AG04450 (cell line): ENCODE measurements at regions not wholly inside any gene's neighbourhood (a gene's known extent, or its start where the extent isn't known, plus 50 kb on each side); places are given as distances from the start of the nearest gene placed in this dataset.

Experiments
- CTCF ChIA-PET: fragments of 300-600, 350-600 bp; formaldehyde crosslinking; extraction: SDS; loops from one replicate; lab custom pipeline; 2022; ENCODE audit warnings: antibody characterized with exemption, inconsistent platforms; lab: Charles Lee
- POLR2A ChIA-PET: fragments of 350-600 bp; formaldehyde crosslinking; extraction: SDS; loops from one replicate; lab custom pipeline; 2021; ENCODE audit warnings: antibody characterized with exemption, inconsistent platforms; lab: Yijun Ruan, JAX
- DNase-seq: peaks from one replicate; pipeline ENCODE4 v3.0.0-alpha.2; 2011; ENCODE audit warnings: low read depth, low spot score
- H3K27ac ChIP-seq: one replicate; pipeline ENCODE4 v1.5.1; 2012; ENCODE audit warnings: low read depth, low read length, control low read depth
- H3K27me3 ChIP-seq: one replicate; pipeline ENCODE4 v1.6.0; 2012; ENCODE audit warnings: low read length; ENCODE audit not compliant: control insufficient read depth, insufficient read depth
- H3K4me3 ChIP-seq: 2 replicates; pipeline ENCODE4 v1.5.1; 2011; ENCODE audit warnings: mild to moderate bottlenecking, low read depth, low read length, control low read depth
- H3K9me3 ChIP-seq: 2 replicates; pipeline ENCODE4 v1.5.1; 2012; ENCODE audit warnings: low read length; ENCODE audit not compliant: control insufficient read depth, insufficient read depth
- CTCF ChIP-seq: IDR thresholded peaks from 2 replicates; pipeline ENCODE4 v1.5.1; 2011; ENCODE audit warnings: low read depth, low read length, control low read depth, inconsistent platforms

DNA sequence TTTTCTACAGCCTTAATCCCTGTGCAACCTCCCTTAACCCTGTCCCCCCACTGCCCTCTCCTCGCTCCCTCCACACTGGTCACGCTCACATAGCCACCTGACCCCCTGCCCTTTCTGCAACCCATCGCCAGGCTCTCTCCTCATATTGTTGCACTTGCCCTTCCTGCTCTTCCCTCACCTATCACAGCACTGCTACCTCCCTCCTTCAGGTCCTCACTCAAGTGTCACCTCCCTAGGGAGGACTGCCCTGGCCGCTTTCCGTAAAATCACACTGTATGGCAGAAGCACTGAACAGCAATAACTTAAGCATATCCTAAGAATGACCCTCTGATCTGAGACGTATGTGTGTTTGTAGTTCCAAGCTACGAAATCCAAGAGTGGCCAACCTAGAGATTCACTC is 406.0 kb downstream of the SIPA1L2 start:
- no peak for DNase-seq
- POLR2A ChIA-PET, result no interaction called here
- H3K27ac ChIP-seq, result no peak overlapping the region

GRCh38 chr1:232223183-232223708 is 406.7 kb downstream of the SIPA1L2 start:
- no peak for DNase-seq
- H3K27ac ChIP-seq, result no peak overlapping the region
- ChIA-PET POLR2A (no interaction called here), CTCF (no interaction called here)
- no peak overlapping the region for H3K4me3 ChIP-seq
- H3K27me3 ChIP-seq, result no peaks in the 10 kb centered on the region
- H3K9me3 ChIP-seq, result no peaks in the 10 kb centered on the region
- no peak for TF ChIP-seq CTCF

More for the DNA sequence above, 406.0 kb downstream of the SIPA1L2 start:
- no peak for TF ChIP-seq CTCF
- CTCF ChIA-PET, result no interaction called here
- H3K9me3 ChIP-seq, result no peaks in the 10 kb centered on the region
- no peaks in the 10 kb centered on the region for H3K27me3 ChIP-seq
- no peak overlapping the region for H3K4me3 ChIP-seq

DNA sequence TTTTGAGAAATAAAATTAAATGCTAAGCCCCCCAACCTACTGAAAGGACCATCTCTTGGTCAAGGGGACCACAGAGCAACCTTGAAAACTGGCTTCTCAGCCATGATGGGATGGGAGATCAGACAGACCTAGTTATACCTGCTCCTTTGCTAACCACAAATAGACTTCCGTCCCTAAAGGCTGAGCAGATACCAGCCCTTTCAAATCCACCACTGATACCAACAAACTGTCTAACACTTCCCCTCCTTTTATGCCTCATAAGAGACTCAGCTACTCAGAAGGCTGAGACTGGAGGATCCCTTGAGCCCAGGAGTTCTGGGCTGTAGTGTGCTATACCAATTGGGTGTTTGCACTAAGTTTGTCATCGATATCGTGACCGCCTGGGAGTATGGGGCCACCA is 407.3 kb downstream of the SIPA1L2 start:
- H3K4me3 ChIP-seq, result no peak overlapping the region
- no peaks in the 10 kb centered on the region for H3K27me3 ChIP-seq
- H3K27ac ChIP-seq, result no peak overlapping the region
- TF ChIP-seq CTCF, result no peak
- CTCF ChIA-PET, result no interaction called here
- no peaks in the 10 kb centered on the region for H3K9me3 ChIP-seq
- POLR2A ChIA-PET, result no interaction called here
- no peak for DNase-seq

DNA sequence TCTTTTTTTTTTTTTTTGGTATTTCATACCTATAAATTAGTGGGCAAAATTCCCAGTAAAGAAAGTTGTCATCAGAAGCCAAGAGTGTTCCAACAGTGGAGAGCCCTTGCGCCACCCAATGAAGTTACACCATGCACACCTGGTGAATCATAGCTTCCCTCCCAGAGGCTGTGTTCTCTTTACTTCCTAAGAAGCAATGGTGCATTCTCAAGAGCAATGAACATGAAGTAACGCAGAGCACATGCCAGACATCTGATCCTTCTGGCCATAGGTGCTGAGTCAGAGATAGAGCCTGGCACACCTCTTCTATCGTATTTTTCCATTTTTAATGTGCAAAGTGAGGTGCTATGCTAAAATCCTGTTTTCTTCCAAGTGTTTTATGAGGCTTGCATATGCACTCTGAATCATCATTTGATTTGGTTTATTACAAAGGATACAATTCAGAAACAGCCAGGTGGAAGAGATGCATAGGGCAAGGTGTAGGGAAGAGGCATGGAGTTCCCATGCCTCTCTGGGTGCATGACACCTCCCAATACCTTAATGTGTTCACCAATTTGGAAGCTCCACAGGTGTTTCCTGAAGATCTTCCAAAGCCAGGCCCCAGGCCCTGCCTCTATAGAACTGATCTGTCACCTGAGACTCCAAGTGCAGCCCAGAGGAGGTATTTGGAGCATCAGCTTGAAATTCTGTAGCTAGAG is 408.0 kb downstream of the SIPA1L2 start:
- ChIA-PET CTCF (interaction anchor here (1.0 kb wide), 1 partner anchor 865 kb away, joined by 4 read pairs; no protein-coding TSS in a partner anchor), POLR2A (interaction anchor here (0.6 to 0.8 kb wide), 2 partner anchors 52 to 204 kb away, joined by 5 to 9 read pairs; no protein-coding TSS in a partner anchor)
- H3K9me3 ChIP-seq, result no peaks in the 10 kb centered on the region
- DNase-seq, result no peak
- H3K27ac ChIP-seq, result no peak overlapping the region
- TF ChIP-seq CTCF, result no peak
- no peak overlapping the region for H3K4me3 ChIP-seq
- no peaks in the 10 kb centered on the region for H3K27me3 ChIP-seq

DNA sequence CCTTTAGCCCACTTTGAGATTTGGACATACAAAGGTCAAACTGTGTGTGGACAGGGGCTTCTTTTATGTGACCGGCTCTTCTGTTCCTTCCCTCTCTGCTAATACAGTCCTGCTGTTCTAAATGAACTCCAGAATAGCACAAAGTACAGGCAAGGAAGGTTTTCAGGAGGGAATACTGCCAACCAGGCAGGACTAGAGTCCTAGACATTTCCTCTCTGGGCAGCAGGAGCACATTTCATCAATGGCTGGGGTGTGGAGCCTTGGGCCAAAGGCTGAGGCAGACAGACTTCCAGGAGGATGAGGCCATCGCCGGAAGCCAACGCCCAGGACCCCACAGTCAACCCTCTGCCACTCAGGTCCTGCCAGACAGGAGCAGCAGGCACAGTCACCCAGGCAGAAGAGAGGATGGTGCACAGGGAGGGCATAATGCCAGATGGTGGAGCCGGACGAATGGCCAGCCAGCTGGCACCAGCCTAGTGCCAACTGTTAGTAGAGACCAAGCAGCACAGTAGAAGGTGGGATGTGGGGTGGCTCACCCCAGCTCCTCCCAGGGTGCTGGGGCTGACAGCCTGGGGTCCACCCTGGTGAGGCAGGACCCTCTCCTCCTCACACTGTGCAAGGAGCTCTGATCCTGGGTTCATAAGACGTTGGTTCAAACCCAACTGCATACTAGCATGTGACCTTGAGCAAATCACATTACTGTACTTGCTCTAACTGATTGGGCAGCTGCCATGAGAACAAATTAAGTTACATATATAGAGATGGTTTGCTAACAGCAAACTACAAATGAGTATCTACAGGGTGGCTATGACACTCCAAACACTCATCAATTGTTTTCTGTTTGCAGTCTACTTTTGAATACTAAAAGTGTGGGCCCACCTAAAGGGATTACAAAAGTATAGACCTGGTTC is 410.7 kb downstream of the SIPA1L2 start:
- Histone ChIP-seq H3K9me3 (no peaks in the 10 kb centered on the region), H3K4me3 (no peak overlapping the region), H3K27me3 (no peaks in the 10 kb centered on the region), H3K27ac (no peak overlapping the region)
- ChIA-PET CTCF (no interaction called here), POLR2A (no interaction called here)
- no peak for DNase-seq
- no peak for TF ChIP-seq CTCF
